ENCODE measurements at regions not wholly inside any gene's neighbourhood (a gene's known extent, or its start where the extent isn't known, plus 50 kb on each side); places are given as distances from the start of the nearest gene placed in this dataset.
"Not testable (repeated sequence)": the region's sequence is repeated elsewhere in the genome, so short reads cannot be mapped to it uniquely, and the experiment has no call there.

DNA sequence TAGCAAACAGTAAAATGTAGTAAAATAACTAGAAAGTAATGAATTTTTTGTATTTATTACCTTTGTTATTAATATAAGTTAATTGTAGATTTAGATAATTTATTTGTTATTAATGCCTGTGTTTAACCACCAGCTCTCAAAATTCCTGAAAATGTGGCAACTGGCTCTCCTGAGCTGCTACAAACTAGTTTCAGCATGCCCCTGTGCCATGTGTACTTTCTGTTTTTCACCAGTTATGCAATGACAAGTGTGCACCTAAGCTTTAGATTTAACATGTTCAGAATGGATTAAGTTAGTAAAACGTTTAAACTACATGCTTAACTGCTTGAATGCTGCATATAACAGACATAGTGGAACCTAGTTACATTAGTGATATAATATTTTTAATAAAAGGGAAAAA lies 88.1 kb downstream of the POSTN start:
- intact Hi-C loops (cut with DNase I), result no loop called here
- ATAC-seq (no peak), DNase-seq (no peak)

DNA sequence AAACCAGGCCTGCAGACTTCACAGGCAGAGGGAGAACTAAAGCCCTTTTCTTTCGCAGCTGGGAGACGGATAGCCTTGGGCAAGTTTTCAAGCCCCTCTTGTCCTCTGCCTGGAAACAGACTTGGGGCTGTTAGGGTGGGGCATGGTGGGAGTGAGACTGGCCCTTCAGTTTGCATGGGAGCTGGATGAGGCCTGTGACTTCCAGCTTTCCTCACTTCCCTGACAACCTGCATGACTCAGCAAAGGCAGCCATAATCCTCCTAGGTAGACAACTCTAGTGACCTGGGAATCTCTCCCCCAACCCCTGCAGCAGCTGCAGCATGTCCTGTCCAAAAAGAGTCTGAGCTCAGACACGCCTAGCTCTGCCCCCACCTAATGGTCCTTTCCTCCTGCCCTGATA lies 93.0 kb downstream of the POSTN start:
- no peak for ATAC-seq
- intact Hi-C loops (cut with DNase I), result no loop called here

DNA sequence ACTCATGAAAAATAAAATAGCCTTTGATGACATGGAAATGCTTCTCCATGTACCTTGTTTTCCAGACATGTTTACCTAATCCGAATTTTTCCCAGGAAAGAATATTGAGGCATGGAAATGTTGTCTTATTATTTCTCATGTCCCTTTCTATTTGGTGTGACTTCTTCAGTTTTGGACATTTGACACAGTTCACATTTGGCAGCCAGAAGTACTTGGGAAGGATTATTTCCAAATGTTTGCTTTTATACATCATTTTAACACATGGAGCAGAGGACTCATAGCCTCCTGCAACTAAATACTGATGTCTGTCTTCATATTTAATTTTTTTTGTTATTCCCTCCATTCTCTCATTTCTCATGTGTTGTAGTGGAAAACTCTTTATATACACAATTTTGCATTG lies 94.3 kb downstream of the POSTN start:
- intact Hi-C loops (cut with DNase I), result no loop called here
- ATAC-seq (no peak), DNase-seq (no peak)

More for the DNA sequence above, 93.0 kb downstream of the POSTN start:
- no peak for DNase-seq

DNA sequence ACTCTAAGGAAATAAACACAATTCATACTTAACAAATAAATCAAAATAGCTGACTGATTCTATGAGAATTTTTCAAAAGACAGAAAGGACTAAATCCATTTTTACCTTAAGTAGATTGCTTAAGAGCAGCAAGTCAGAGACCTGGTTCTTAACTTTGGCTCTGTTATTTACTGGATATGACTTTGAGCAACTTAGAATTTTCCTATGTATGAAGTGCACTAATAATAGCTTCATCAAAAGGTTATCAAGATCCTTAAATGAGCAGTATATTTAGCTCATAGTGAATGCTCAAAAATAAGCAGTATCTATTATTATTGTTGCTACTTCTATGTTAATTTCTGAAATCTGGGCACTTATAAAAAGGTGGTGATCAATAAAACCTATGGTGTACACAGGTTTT lies 95.3 kb downstream of the POSTN start:
- DNase-seq, result no peak
- ATAC-seq, result no peak
- intact Hi-C loops (cut with DNase I), result no loop called here

DNA sequence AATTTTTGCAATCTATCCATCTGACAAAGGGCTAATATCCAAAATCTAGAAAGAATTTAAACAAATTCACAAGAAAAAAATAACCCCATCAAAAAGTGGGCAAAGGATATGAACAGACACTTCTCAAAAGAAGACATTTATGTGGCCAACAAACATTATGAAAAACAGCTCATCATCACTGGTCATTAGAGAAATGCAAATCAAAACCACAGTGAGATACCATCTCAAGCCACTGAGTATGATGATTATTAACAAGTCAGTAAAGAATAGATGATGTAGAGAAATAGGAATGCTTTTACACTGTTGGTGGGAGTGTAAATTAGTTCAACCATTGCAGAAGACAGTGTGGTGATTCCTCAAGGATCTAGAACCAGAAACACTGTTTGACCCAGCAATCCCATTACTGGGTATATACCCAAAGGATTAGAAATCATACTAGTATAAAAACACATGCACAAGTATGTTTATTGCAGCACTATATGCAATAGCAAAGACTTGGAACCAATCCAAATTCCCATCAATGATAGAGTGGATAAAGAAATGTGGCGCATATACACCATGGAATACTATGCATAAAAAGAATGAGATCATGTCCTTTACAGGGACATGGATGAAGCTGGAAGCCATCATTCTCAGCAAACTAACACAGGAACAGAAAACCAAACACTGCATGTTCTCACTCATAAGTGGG lies 96.1 kb downstream of the POSTN start:
- DNase-seq; ATAC-seq; intact Hi-C loops (cut with DNase I): not testable (repeated sequence)

DNA sequence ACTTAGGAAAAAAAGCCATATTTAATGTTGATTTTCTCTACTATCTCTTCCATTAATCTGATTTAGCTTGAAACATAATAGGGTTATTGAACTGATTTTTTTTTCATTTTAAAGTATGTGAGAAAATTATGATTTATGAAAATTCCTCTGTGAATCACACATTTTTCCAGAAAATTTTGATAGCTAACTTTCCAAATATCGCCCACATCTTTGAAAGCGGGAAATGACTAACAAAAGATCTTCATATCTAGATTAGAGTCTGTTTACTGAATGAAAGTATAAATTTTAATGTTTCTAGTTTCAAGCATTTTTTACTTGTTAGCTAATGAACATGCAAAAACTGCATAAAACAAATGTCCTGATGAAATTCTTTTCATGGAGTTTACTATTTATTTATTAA lies 97.4 kb downstream of the POSTN start:
- no peak for DNase-seq
- intact Hi-C loops (cut with DNase I), result no loop called here
- no peak for ATAC-seq

DNA sequence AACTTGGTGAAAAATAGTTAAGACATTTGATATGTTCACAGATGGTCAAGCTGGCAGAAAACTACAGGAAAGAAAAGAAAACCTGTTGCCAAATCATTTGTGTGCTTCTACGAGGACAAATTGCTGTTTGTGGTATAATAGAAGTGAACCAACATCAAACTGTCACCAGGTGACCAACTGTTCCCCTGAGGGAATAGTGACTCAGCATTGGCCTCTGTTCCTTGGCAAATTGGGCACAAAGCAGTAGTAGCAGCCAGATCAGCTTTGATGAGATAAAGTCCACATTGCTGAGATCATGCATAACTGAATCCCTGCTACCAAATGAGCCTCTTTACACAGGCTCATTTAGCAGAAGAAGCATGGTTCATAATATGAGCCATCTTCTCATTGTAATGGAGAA lies 103.5 kb downstream of the POSTN start:
- ATAC-seq (peak; percentile 41 to 66), DNase-seq (no peak)
- intact Hi-C loops (cut with DNase I), result no loop called here

DNA sequence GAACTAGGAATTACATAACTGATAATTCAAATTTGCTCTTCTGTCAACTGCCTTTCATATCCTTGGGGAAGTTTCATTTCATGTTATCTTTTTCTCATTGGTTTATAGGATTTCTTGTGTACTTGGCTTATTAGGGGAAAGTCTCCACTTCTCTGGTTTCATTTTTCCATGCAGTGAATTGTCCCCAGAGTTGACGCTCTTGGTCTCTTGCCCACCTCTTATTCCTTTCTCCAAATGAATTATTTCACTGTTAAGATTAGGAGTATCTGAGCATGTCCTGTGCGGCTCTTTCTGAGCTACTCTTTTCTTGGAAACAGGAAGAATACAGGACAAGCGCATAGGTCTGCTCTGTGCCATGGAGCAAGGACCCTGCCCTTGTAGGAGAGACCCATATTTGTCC lies 104.8 kb downstream of the POSTN start:
- ATAC-seq (no peak), DNase-seq (no peak)
- intact Hi-C loops (cut with DNase I), result no loop called here

DNA sequence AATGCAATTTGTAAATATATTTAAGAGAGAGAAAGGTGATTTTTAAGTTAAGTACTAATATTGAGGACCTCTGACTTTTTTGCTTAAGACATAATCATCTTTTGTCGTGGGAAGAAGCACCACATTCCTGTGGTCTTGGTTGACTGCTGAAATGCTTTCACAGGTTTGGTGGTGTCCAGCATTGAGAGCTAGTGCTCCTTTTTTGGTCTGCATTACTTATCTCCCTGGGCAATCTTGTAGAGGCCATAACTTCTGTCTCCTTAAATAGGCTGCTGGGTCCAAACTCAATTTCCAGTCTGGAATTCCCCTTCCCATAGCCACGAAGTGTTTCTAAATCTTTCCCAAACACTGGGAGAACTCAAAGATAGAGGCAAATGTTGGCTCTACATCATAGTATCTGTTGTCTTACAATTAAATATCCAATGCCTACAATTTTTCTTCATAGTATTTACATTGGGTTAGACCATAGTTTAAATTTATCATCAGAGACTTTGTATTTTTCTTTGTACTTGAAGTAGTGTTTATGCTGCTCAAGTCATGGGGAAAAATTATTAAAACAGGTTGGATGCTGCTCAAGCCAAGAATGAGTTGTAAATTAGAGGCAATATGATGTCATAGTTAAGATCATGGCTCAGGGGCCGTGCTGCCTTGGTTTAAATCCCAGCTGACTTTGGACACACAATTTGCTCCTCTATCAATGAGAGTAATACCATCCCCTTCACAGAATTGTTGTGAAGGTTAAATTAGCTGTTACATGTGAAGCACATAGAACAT lies 105.6 kb downstream of the POSTN start:
- DNase-seq (no peak), ATAC-seq (peak in 1 of 2 donors; percentile 49)
- intact Hi-C loops (cut with DNase I), result no loop called here

DNA sequence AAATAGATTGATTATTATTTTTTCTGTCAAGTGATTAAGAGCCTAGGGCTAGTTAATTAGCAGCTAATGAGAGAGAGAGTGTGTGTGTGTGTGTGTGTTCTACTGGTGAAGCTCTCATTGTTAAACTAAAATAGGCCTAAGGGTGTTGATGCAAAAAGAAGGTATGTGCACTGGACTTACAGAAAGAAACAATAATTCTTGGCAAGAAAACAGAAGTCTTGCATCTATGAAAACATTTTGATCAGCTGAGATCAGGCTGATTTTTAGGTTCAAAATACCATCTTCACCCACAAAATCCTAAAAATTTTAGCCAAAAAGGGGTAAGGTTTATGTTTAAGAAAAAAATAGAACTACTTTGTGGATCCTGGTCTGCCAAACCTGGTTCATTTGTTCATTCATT lies 106.5 kb downstream of the POSTN start:
- no peak for DNase-seq
- intact Hi-C loops (cut with DNase I), result no loop called here
- ATAC-seq, result no peak

DNA sequence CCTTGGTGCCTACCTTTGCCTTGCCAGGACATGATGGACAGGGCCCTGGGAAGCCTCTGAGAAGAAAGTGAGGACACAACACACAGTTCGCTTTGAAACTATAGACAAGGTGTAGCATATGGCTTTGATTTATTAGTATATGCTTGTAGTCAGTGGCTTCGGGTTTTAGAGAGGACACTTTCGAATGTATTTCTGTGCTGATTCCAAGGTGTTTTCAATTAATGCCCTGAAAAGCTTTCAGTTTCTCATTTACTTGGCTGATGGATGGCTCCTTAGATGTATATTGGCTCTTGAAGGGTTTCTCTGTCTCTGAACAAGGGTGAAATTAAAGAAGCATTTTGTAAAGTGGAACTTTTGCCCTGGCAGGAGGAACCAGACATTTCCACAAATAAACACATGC lies 106.9 kb downstream of the POSTN start:
- ATAC-seq, result no peak
- intact Hi-C loops (cut with DNase I), result no loop called here
- DNase-seq, result no peak

DNA sequence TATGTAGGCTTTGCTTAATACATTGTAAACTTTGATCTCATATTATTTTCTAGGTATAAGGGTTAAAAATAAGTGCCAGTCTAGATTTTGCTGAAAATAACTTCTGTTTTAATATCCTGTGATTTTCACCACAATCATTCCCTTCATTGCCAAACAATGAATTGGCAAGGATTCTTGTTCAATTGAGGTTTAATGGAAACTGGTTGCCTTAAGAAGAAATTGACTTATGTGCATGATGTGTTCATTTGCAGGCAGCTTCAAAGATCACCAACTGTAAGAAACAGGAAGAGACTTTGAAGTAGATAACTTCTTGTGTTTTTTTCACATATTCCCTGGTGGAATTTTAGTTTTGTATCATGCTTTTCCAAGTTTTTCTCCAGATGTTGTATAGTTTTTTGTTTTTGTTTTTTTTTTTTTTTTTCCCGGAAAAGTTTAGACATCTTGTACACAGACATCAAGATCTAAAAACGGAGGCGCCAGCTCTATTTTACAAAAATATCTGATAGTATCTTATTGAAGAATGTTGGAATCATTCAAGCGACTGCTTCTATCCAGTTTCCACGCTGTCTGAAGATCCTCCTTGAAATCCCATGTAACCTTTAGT lies 108.3 kb downstream of the POSTN start:
- DNase-seq (no peak), ATAC-seq (no peak)
- intact Hi-C loops (cut with DNase I), result no loop called here

DNA sequence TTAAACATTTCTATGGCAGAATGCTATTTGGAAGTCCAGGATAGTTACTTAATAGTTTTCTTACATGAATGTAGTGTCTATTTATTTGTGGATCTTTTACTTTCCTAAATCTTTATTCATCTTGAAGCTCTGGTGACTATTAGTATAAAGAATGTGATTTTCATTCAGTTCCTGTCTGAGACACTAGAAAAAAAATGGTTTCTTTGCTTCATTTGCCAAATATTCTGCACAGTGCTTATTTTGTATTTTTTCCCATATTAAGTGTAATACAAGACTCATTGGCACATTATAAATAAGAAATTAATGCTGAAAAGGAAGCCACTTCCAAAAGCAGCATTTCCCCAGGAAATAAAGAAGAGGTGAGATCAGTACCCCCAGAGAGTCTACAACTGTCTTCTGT lies 109.8 kb downstream of the POSTN start:
- DNase-seq (no peak), ATAC-seq (peak in 1 of 2 donors; percentile 34)
- intact Hi-C loops (cut with DNase I), result no loop called here

DNA sequence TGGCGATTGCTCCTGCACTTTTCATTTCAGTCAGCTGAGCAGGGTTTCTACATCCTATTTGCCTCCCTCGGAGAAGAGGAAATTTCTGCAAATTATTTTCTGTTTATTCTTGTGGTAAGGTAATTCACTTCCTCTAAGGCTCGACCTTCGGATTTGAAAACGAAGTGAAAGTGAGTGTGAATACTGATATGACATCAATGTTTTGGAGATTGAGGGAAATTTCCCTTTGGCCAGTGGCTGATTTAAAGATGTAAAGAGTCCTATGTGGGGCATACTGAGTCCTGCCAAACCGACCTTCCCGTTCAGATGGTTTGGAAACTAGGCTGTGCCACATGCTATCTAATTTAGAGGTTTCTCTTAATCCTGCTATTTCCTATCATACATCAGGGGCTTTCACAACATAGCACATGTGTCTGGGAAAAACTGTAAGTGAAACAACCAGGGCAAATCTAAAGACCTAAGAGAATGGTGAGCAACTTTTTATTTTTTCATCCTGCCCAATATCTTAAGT lies 112.3 kb downstream of the POSTN start:
- no peak for DNase-seq
- ATAC-seq, result no peak
- intact Hi-C loops (cut with DNase I), result no loop called here

DNA sequence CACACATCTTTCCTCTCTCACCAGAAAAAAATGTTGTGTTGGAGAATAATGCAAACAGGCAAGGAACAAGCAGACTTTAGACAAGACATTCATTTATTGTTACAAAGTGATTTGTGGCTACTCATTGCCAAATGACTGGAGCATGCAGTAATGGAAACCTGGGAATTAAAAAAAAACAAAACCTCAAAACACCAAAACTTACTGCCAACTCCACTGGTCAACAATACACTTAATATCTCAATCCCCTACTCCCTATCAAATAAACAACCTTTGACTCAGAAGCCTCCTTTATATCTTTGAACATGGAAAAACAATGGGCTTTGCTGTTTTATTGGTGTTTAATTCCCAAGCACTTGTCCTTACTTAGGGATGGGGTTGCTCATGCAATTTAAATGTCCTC lies 112.8 kb downstream of the POSTN start:
- DNase-seq (no peak), ATAC-seq (peak in 1 of 2 donors; percentile 58)
- intact Hi-C loops (cut with DNase I), result no loop called here

DNA sequence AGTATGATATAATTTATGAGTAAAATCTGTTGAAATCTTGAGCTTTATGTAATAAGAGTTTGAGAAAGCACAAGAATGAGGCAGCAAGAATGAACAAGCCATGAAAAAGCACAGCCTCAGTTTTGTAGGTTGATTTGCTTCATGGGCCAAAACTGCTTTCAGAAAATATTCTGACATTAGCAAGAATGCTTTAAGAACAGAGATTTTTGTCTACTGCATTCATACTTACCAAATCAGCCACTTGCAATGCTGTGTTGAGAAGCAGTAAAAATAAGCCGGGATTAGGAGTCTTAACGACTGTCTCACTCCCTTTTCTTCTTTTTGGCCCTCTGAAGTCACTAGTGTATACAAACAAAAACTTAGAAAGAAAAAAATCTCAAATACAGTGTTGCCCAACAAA lies 114.5 kb downstream of the POSTN start:
- intact Hi-C loops (cut with DNase I), result no loop called here
- DNase-seq (no peak), ATAC-seq (no peak)

DNA sequence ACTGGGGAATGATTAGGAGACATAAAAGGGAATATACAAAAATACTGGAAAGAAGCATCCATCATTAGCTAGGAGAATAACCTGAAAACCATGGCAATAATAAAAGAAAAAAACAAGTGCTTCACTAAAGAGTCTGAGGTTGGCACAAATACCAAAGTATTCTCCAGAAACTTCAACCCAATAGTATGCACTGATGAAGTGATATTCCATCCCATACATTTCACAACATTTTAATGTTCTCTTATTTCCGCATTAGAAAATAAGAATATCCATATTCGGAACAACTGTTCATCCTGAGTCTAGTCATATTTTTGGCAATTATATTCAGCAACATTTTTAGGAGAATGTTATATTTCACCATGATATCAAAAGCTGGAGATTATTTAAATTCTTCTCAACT lies 116.2 kb downstream of the POSTN start:
- intact Hi-C loops (cut with DNase I), result no loop called here
- ATAC-seq (no peak), DNase-seq (no peak)

DNA sequence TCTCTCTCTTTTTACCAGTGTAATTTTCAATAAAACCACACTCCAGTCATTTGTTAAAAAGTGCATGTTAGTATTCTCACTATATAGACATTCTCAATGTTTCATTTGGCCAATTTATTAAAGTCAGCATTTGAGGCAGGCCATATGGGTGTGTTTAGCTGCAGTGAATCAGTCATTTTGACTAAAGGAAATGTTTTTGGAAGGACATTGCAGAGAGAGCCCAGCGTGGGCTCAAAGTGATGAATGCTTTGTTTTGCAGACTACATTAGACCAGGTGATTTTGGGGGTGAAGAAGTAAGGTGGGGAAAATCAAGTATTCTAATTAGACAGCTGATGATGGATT lies 116.7 kb downstream of the POSTN start:
- DNase-seq, result no peak
- intact Hi-C loops (cut with DNase I), result no loop called here
- peak in 1 of 2 donors; percentile 20 for ATAC-seq

DNA sequence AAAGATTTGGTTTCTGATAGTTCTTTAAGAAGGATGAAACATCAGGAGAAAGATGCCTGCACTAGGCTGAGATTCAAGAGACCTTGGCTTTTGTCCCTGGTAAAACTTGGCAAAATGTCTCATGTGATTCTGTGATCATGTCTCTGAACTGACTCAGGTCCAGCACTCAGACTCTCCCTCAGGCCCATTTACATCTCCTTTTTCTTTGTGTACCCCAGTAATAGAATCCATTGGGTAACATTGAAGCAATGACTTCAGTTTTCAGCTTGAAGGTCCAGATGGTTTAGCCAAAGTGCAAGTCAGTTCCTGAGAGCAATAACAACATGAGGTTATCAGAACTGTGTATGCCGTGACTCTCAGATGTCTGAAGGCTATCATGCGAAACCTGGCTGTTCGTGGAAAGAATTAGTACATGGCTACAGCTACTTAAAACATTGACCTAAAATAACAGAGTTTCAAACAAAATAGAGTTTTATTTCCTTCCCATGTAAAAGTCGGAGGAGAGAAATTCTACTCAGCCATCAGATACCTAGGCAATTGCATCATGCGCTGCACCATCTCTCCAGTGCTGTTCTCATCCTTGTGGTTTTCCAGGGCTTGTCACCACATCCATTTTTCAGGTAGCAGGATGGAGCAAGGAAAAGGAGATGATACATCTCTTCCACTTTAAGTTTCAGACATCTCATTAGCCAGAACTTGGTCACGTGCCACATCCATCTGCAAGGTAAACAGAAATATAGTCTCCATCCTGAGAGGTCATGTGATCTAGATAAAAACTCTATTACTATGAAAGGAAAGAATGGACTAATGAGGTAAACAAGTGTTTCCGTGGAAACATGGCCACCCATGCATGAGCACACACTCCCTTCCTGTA lies 117.3 kb downstream of the POSTN start:
- DNase-seq (no peak), ATAC-seq (peak in 1 of 2 donors; percentile 58)
- intact Hi-C loops (cut with DNase I), result no loop called here

DNA sequence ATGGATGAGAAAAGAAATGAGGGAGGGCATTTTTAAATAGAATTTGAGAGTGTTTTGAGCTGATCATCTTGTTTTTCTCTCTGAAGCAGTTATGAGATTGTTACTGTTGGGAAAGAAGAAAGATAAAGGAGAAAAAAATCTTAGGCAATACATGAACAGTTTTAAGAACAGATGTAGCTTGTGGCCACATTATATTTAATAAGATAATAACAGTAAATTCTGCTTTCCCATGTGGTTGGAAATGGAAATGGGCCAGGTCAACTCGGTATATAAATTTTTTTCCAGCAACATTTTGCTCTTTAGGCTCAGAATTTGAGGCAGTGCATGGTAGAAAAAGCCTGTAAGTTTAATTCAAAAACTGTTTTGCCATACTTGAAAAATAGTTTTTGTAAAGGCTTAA lies 118.7 kb downstream of the POSTN start:
- intact Hi-C loops (cut with DNase I), result no loop called here
- DNase-seq (no peak), ATAC-seq (no peak)

All from left cardiac atrium (tissue), 4 donors.